Loucy (cell line): ENCODE measurements at regions not wholly inside any gene's neighbourhood (a gene's known extent, or its start where the extent isn't known, plus 50 kb on each side); places are given as distances from the start of the nearest gene placed in this dataset.

ENCODE experiments used
- EZH2phosphoT487 ChIP-seq: fragments of 200-600 bp; IDR thresholded peaks from 2 replicates; pipeline ENCODE4 v1.6.1; 2018; ENCODE audit warnings: antibody characterized with exemption, mild to moderate bottlenecking, moderate library complexity, borderline replicate concordance
- TF ChIP-seq, protein P1 (sequence below): fragments of 200-600 bp; sonication (generic); conservative IDR thresholded peaks from 2 replicates; pipeline ENCODE4 v1.5.1; 2014; ENCODE audit warnings: mild to moderate bottlenecking, antibody characterized with exemption, low read length

DNA sequence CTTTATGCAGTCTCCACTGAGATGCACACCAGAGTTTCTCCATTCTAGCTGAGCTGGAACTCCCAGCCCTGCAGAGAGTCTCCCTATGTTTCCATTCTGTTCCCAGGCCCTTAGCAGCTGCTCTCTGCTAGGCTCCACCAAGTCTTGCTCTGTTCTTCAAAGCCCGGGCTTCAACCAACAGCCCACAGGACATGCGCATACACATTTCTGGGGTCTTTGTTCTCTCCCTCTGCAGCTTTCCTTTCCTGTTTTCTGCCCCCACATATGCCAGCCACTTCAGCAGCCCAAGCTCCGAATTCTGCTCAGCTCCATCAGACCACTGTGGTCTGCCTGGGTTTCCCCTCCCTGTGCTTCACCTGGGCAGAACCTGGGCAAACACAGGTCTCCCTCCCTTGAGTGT is 205.9 kb downstream of the CBLN1 start:
- TF ChIP-seq, protein P1, sequence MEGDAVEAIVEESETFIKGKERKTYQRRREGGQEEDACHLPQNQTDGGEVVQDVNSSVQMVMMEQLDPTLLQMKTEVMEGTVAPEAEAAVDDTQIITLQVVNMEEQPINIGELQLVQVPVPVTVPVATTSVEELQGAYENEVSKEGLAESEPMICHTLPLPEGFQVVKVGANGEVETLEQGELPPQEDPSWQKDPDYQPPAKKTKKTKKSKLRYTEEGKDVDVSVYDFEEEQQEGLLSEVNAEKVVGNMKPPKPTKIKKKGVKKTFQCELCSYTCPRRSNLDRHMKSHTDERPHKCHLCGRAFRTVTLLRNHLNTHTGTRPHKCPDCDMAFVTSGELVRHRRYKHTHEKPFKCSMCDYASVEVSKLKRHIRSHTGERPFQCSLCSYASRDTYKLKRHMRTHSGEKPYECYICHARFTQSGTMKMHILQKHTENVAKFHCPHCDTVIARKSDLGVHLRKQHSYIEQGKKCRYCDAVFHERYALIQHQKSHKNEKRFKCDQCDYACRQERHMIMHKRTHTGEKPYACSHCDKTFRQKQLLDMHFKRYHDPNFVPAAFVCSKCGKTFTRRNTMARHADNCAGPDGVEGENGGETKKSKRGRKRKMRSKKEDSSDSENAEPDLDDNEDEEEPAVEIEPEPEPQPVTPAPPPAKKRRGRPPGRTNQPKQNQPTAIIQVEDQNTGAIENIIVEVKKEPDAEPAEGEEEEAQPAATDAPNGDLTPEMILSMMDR: no peak
- TF ChIP-seq EZH2phosphoT487: no peak
